ENCODE measurements at regions not wholly inside any gene's neighbourhood (a gene's known extent, or its start where the extent isn't known, plus 50 kb on each side); places are given as distances from the start of the nearest gene placed in this dataset.

DNA sequence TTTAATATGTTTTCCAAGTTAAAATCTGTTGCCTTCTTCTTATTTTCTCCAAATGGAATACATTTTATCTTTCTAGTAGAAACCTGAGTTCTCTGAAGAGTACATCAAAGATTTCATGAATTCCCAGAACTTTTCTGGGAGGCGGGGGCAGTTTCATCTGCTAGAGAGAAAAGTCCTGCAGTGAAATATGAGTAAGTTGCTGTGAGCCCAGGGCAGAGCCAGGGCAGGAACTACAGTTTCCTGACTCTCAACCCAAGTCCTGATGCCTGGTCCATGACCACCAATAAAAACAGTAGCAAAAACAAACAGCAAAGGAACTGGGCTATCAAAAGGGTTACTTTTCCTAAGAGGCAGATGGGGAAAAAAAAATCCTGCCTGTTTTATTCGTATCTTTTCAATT is 239.4 kb upstream of the CTSO start:
- TF ChIP-seq, protein P1, sequence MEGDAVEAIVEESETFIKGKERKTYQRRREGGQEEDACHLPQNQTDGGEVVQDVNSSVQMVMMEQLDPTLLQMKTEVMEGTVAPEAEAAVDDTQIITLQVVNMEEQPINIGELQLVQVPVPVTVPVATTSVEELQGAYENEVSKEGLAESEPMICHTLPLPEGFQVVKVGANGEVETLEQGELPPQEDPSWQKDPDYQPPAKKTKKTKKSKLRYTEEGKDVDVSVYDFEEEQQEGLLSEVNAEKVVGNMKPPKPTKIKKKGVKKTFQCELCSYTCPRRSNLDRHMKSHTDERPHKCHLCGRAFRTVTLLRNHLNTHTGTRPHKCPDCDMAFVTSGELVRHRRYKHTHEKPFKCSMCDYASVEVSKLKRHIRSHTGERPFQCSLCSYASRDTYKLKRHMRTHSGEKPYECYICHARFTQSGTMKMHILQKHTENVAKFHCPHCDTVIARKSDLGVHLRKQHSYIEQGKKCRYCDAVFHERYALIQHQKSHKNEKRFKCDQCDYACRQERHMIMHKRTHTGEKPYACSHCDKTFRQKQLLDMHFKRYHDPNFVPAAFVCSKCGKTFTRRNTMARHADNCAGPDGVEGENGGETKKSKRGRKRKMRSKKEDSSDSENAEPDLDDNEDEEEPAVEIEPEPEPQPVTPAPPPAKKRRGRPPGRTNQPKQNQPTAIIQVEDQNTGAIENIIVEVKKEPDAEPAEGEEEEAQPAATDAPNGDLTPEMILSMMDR (conservative IDR thresholded peaks at IDR 0.05; ENCODE audit: low read depth, low read length), result no peak
- TF ChIP-seq POLR2A (IDR thresholded peaks at IDR 0.05; ENCODE audit: low read depth, low read length) (no peak), NFE2L2 (IDR thresholded peaks at IDR 0.05; ENCODE audit: low read depth, low read length) (no peak), CHD1 (IDR thresholded peaks at IDR 0.05; ENCODE audit: low read depth, low read length) (no peak), RAD21 (IDR thresholded peaks at IDR 0.05; ENCODE audit: low read length) (no peak), CEBPB (IDR thresholded peaks at IDR 0.05; ENCODE audit: low read depth, low read length) (no peak), RCOR1 (IDR thresholded peaks at IDR 0.05; ENCODE audit: insufficient replicate concordance, low read length) (no peak), BHLHE40 (IDR thresholded peaks at IDR 0.05; ENCODE audit: low read depth, low read length) (no peak), MAZ (IDR thresholded peaks at IDR 0.05; ENCODE audit: borderline replicate concordance, low read depth, low read length) (no peak), SMC3 (IDR thresholded peaks at IDR 0.05; ENCODE audit: low read depth, low read length) (no peak), MAFK (IDR thresholded peaks at IDR 0.05; ENCODE audit: low read depth, low read length) (no peak), MXI1 (IDR thresholded peaks at IDR 0.05; ENCODE audit: borderline replicate concordance, low read depth, low read length) (no peak), FOS (IDR thresholded peaks at IDR 0.05; ENCODE audit: low read depth, low read length) (no peak), RFX5 (IDR thresholded peaks at IDR 0.05; ENCODE audit: low read depth, low read length) (no peak)
- TF ChIP-seq, protein P2, sequence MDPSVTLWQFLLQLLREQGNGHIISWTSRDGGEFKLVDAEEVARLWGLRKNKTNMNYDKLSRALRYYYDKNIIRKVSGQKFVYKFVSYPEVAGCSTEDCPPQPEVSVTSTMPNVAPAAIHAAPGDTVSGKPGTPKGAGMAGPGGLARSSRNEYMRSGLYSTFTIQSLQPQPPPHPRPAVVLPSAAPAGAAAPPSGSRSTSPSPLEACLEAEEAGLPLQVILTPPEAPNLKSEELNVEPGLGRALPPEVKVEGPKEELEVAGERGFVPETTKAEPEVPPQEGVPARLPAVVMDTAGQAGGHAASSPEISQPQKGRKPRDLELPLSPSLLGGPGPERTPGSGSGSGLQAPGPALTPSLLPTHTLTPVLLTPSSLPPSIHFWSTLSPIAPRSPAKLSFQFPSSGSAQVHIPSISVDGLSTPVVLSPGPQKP (IDR thresholded peaks at IDR 0.05; ENCODE audit: borderline replicate concordance, low read depth, low read length), result no peak
- TF ChIP-seq, protein P3, sequence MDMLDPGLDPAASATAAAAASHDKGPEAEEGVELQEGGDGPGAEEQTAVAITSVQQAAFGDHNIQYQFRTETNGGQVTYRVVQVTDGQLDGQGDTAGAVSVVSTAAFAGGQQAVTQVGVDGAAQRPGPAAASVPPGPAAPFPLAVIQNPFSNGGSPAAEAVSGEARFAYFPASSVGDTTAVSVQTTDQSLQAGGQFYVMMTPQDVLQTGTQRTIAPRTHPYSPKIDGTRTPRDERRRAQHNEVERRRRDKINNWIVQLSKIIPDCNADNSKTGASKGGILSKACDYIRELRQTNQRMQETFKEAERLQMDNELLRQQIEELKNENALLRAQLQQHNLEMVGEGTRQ (IDR thresholded peaks at IDR 0.05; ENCODE audit: low read depth, low read length), result no peak
- H3K56ac ChIP-seq (ENCODE audit: extremely low read depth, insufficient read depth, low read length), result no peak overlapping the region
- in situ Hi-C loops (cut with MboI; ENCODE audit: low sequenced_read_pairs) (no loop called here), dilution Hi-C loops (cut with HindIII; ENCODE audit: low sequenced_read_pairs, unreplicated experiment) (no loop called here), intact Hi-C loops (cut with micrococcal nuclease) (no loop called here)
- no peak overlapping the region for H3K4me2 ChIP-seq (ENCODE audit: low read depth, low read length)
- H3K9me3 ChIP-seq (ENCODE audit: control insufficient read depth, insufficient read depth, low read length), result no peaks in the 10 kb centered on the region
- no peak overlapping the region for H3K4ac ChIP-seq (ENCODE audit: low read depth, low read length)
- H3K27ac ChIP-seq (ENCODE audit: insufficient read depth, low read length), result no peak overlapping the region
- no peak overlapping the region for H2AK9ac ChIP-seq (replicated peaks; ENCODE audit: low read depth, low read length, poor library complexity)
- H4K91ac ChIP-seq (ENCODE audit: insufficient read depth, low read depth, low read length), result no peak overlapping the region
- H2AK5ac ChIP-seq (ENCODE audit: low read depth, low read length), result no peak overlapping the region
- no peak overlapping the region for H2BK15ac ChIP-seq (ENCODE audit: low read depth, low read length)
- BruUV-seq (replicated peaks), result no TSS peak
- H3K9ac ChIP-seq (ENCODE audit: low read depth, low read length), result no peak overlapping the region
- no peak overlapping the region for H3K4me3 ChIP-seq (ENCODE audit: insufficient read depth, low read depth, low read length)
- no peaks in the 10 kb centered on the region for H3K27me3 ChIP-seq (ENCODE audit: control insufficient read depth, insufficient read depth, low read length)
- H3K79me1 ChIP-seq (ENCODE audit: low read depth in 1 of 2, low read length in 2 of 2), result no peaks in the 10 kb centered on the region
- 0 out of 2 replicates have a peak, but pooled peaks cover 1% of the 10 kb centered on the region for H3K4me1 ChIP-seq (ENCODE audit: control insufficient read depth, insufficient read depth, low read length)
- no peak overlapping the region for H3K18ac ChIP-seq (ENCODE audit: low read depth, low read length)
- DNase-seq, result peak; percentile 17
- no CpG with 5 or more reads among the region's 2 CpGs for WGBS, 2 experiments (ENCODE audit: extremely low coverage in 2 of 2, insufficient read length in 1 of 2)
- no peaks in the 10 kb centered on the region for H3K9me1 ChIP-seq (ENCODE audit: insufficient read depth, low read length)
- POLR2A ChIA-PET (ENCODE audit: unreplicated experiment), result no interaction called here
- no peak overlapping the region for H2BK20ac ChIP-seq (ENCODE audit: low read depth, low read length)
- no peak overlapping the region for H2BK5ac ChIP-seq (ENCODE audit: low read depth, low read length, poor library complexity, severe bottlenecking)
- no peak overlapping the region for H3K23ac ChIP-seq (ENCODE audit: low read depth, low read length)
- H3K14ac ChIP-seq (replicated peaks; ENCODE audit: low read depth, low read length), result no peak overlapping the region
- ATAC-seq (ENCODE audit: low read depth), result 0 out of 2 replicates have a peak, but pooled peaks have one; percentile 35
- no peak overlapping the region for H4K8ac ChIP-seq (ENCODE audit: low read depth in 2 of 2, low read length in 2 of 2)
- CTCF ChIA-PET, result no interaction called here
- H4K20me1 ChIP-seq (ENCODE audit: insufficient read depth, low read length), result no peaks in the 10 kb centered on the region
- H4K5ac ChIP-seq (ENCODE audit: low read depth, low read length), result no peak overlapping the region
- H2BK120ac ChIP-seq (ENCODE audit: low read depth, low read length), result no peak overlapping the region
- H3K36me3 ChIP-seq (ENCODE audit: control insufficient read depth, insufficient read depth, low read length), result no peaks in the 10 kb centered on the region
- no peak overlapping the region for H2AFZ ChIP-seq (replicated peaks; ENCODE audit: low read length, poor library complexity)
